ENCODE measurements at regions not wholly inside any gene's neighbourhood (a gene's known extent, or its start where the extent isn't known, plus 50 kb on each side); places are given as distances from the start of the nearest gene placed in this dataset.
"Not testable (repeated sequence)": the region's sequence is repeated elsewhere in the genome, so short reads cannot be mapped to it uniquely, and the experiment has no call there.

- H3K4me3 ChIP-seq (ENCODE audit: low read depth, low read length) = no peak overlapping the region
- DNase-seq (ENCODE audit: low read depth, low spot score) = no peak
- TF ChIP-seq CTCF (IDR thresholded peaks at IDR 0.05; ENCODE audit: low read depth, low read length) = no peak
- in situ Hi-C loops (cut with HindIII; ENCODE audit: low sequenced_read_pairs) = no loop called here
These were observed 544.1 kb downstream of the KCNH5 start for GRCh38 chr14:62501021-62501750.

DNA sequence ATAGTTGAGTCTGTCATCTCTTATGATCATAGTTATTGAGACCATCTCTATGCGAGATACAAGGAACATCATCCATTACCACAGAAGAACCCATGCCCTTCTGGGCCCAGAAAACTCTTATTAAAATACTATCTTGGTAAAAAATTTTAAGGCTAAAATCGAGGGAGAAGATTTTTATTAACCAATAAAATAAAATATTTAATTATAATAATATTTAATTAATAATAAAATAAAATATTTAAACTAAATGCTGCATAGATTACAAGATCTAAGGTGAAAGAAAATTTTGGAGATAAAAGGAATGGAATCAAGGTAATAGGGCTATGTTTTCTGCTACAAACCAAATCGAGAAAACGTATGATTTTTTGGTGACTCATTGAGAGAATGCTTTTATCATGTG, 540.2 kb downstream of the KCNH5 start:
- no peak overlapping the region for H3K4me3 ChIP-seq (ENCODE audit: low read depth, low read length)
- TF ChIP-seq CTCF (IDR thresholded peaks at IDR 0.05; ENCODE audit: low read depth, low read length) = no peak

DNA sequence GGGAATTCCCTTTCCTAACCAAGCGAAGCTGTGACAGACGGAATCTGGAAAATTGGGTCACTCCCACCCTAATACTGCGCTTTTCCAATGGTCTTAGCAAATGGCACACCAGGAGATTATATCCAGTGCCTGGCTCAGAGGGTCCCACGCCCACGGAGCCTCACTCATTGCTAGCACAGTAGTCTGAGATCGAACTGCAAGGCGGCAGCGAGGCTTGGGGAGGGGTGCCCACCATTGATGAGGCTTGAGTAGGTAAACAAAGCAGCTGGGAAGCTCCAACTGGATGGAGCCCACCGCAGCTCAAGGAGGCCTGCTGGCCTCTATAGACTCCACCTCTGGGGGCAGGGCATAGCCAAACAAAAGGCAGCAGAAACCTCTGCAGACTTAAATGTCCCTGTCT, 523.9 kb downstream of the KCNH5 start:
- H3K4me3 ChIP-seq (ENCODE audit: low read depth, low read length); DNase-seq (ENCODE audit: low read depth, low spot score); in situ Hi-C loops (cut with HindIII; ENCODE audit: low sequenced_read_pairs): not testable (repeated sequence)

More for the DNA sequence above, 540.2 kb downstream of the KCNH5 start:
- in situ Hi-C loops (cut with HindIII; ENCODE audit: low sequenced_read_pairs) = no loop called here
- DNase-seq (ENCODE audit: low read depth, low spot score) = no peak

GRCh38 chr14:62528296-62528695, 517.0 kb downstream of the KCNH5 start:
- peak; percentile 2 for DNase-seq (ENCODE audit: low read depth, low spot score)
- TF ChIP-seq CTCF (IDR thresholded peaks at IDR 0.05; ENCODE audit: low read depth, low read length) = no peak
- in situ Hi-C loops (cut with HindIII; ENCODE audit: low sequenced_read_pairs) = no loop called here

DNA sequence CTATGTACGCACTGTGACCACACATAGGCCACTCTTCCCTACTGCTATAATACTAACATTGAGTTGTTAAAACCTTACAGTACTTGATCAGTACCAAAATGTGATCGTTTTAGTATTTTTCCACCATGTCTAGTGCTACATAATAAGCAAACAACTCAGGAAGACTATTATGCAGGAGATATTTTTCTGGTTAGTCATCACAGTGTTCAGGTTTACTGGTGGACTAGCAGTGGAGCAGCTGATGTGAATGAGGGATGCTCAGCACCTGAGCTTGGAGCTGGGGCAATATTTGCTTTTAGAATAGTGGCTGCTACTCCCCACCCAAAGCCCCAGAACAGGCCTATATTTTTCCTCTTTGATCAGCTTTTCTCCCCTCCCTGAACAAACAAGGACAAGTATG, 513.1 kb downstream of the KCNH5 start:
- no peak overlapping the region for H3K4me3 ChIP-seq (ENCODE audit: low read depth, low read length)
- no peak for TF ChIP-seq CTCF (IDR thresholded peaks at IDR 0.05; ENCODE audit: low read depth, low read length)
- in situ Hi-C loops (cut with HindIII; ENCODE audit: low sequenced_read_pairs) = no loop called here
- DNase-seq (ENCODE audit: low read depth, low spot score) = peak; percentile 14

More at GRCh38 chr14:62528296-62528695, 517.0 kb downstream of the KCNH5 start:
- no peak overlapping the region for H3K4me3 ChIP-seq (ENCODE audit: low read depth, low read length)

GRCh38 chr14:62546862-62547474, 498.3 kb downstream of the KCNH5 start:
- H3K4me3 ChIP-seq (ENCODE audit: low read depth, low read length) = no peak overlapping the region
- in situ Hi-C loops (cut with HindIII; ENCODE audit: low sequenced_read_pairs) = no loop called here
- DNase-seq (ENCODE audit: low read depth, low spot score) = no peak
- no peak for TF ChIP-seq CTCF (IDR thresholded peaks at IDR 0.05; ENCODE audit: low read depth, low read length)

DNA sequence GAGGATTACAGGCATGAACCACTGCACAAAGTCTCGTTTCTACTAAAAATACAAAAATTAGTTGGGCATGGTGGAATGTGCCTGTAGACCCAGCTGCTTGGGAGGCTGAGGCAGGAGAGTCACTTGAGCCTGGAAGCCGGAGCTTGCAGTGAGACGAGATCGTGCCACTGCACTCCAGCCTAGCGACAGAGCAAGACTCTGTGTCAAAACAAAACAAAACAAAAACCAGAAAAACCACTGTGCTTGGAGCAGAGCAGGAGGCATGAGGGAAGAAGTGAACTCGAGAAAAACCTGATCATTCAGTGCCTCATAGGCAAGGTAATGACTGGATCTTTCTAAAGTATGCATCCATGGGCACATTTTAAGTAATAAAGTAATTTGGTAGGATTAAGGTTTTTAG, 487.8 kb downstream of the KCNH5 start:
- no peak for DNase-seq (ENCODE audit: low read depth, low spot score)
- in situ Hi-C loops (cut with HindIII; ENCODE audit: low sequenced_read_pairs) = no loop called here

More for the DNA sequence above, 487.8 kb downstream of the KCNH5 start:
- no peak for TF ChIP-seq CTCF (IDR thresholded peaks at IDR 0.05; ENCODE audit: low read depth, low read length)
- no peak overlapping the region for H3K4me3 ChIP-seq (ENCODE audit: low read depth, low read length)
